ENCODE measurements at regions not wholly inside any gene's neighbourhood (a gene's known extent, or its start where the extent isn't known, plus 50 kb on each side); places are given as distances from the start of the nearest gene placed in this dataset.

DNA sequence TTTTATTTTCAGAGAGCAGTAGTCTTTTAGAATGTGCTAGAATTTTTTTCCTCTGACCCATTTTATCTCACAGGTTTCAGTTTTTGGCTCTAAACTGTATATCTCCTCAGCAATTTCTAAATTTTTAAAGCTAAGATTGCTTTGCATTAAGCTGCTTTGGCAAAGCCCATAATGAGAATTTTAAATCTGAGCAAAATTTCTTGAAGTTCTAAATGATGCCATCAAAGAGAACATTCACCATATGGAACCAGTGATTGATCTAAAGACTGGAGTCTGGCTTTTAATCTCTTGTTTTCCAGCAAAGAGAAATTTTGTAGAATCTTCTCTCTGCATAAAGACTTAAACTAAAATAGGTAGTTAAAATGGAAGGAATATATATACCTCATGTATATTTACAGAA, 313.6 kb downstream of the TBC1D32 start:
- TF ChIP-seq, protein P1, sequence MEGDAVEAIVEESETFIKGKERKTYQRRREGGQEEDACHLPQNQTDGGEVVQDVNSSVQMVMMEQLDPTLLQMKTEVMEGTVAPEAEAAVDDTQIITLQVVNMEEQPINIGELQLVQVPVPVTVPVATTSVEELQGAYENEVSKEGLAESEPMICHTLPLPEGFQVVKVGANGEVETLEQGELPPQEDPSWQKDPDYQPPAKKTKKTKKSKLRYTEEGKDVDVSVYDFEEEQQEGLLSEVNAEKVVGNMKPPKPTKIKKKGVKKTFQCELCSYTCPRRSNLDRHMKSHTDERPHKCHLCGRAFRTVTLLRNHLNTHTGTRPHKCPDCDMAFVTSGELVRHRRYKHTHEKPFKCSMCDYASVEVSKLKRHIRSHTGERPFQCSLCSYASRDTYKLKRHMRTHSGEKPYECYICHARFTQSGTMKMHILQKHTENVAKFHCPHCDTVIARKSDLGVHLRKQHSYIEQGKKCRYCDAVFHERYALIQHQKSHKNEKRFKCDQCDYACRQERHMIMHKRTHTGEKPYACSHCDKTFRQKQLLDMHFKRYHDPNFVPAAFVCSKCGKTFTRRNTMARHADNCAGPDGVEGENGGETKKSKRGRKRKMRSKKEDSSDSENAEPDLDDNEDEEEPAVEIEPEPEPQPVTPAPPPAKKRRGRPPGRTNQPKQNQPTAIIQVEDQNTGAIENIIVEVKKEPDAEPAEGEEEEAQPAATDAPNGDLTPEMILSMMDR (conservative IDR thresholded peaks at IDR 0.05): no peak
- no peak for TF ChIP-seq ZFX (IDR thresholded peaks at IDR 0.05)
- H3K27ac ChIP-seq: no peak overlapping the region

DNA sequence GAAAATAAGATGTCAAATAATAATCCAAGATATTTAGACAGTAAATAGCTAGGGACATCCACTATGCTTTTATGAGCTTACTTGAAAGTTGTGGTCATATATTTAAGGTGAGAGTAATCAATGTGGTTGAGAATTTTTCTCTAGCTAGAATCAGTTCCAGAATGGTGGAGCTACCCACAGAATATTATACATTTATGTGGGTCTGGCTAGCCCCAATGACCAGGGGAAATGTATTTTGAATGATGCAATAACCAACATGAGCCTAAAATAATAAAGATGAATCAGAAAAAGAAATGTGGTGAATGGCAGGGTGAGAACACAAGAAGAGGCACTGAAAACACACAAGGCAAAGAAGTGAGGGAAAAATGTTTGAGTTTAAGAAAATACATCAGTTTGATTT, 325.7 kb downstream of the TBC1D32 start:
- no peak for TF ChIP-seq ZFX (IDR thresholded peaks at IDR 0.05)
- TF ChIP-seq, protein P1 (conservative IDR thresholded peaks at IDR 0.05): no peak

DNA sequence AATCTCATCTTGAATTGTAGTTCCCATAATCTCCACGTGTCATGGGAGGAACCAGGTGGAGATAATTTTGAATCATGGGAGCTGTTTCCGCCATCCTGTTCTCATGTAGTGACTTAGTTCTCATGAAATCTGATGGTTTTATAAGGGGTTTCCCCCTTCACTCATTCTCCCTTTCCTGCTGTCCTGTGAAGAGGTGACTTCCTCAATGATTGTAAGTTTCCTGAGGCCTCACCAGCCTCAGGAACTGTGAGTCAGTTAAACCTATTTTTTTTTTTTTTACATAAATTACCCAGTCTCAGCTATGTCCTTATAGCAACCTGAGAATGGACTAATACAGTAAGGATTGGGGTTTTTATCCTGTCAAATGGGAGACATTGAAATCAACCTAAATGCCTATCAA, 328.3 kb downstream of the TBC1D32 start:
- H3K27ac ChIP-seq: no peak overlapping the region

More for the DNA sequence above, 325.7 kb downstream of the TBC1D32 start:
- H3K27ac ChIP-seq: no peak overlapping the region

DNA sequence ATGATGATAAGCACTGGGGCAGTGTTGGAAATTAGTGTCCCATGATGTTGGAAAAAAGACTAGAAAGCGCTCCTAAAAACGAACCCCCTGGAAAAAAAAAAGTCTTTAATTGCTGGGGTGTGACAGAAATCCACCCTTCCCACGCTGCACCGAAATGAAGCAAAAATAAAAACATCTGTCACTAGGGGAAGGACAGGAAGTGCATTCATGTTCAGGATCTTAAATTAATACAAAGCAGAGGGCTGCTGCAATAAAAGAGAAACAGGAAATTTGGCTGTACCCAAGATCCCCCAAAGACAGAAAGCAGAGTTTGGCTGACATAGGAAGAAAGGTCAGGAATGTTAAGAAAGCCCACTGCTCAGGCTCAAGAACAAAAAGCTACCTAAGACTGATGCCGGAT, 333.9 kb downstream of the TBC1D32 start:
- no peak for TF ChIP-seq ZFX (IDR thresholded peaks at IDR 0.05)
- TF ChIP-seq, protein P1 (conservative IDR thresholded peaks at IDR 0.05): no peak
- no peak overlapping the region for H3K27ac ChIP-seq

More for the DNA sequence above, 328.3 kb downstream of the TBC1D32 start:
- no peak for TF ChIP-seq ZFX (IDR thresholded peaks at IDR 0.05)

DNA sequence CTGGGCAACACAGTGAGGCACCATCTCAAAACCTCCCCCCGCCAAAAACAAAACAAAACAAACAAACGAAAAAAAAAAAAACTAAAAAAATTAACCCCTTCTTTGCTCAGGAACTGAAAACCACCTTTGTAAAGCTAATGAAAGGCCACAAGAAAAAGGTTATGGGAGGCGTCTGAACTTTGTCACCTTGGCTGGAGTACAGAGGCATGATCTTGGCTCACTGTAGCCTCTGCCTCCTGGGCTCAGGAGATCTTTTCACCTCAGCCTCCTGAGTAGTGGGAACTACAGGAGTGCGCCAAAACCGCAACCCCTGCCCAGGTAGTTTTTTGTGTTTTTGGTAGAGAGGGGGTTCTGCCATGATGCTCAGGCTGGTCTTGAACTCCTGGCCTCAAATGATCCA, 337.9 kb downstream of the TBC1D32 start:
- H3K27ac ChIP-seq: no peak overlapping the region
- TF ChIP-seq ZFX (IDR thresholded peaks at IDR 0.05): no peak
- TF ChIP-seq, protein P1 (conservative IDR thresholded peaks at IDR 0.05): no peak

DNA sequence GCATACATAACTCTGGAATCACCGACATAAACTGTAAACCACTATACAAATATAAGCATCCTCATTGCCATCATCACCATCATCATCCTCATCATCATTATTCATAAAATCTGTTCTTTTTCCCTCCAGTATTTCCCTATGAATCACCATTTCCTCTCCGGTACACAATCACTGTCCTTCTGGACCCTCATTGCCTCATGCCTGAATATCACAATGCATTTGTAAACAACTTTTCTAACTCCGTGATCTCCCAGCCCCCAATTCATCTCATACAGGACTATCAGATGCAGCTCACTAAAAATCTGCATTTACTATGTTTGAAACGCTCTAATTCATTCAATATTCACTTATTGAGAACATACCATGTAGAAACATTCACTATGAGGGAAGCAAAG, 339.7 kb downstream of the TBC1D32 start:
- TF ChIP-seq ZFX (IDR thresholded peaks at IDR 0.05): no peak
- no peak overlapping the region for H3K27ac ChIP-seq

DNA sequence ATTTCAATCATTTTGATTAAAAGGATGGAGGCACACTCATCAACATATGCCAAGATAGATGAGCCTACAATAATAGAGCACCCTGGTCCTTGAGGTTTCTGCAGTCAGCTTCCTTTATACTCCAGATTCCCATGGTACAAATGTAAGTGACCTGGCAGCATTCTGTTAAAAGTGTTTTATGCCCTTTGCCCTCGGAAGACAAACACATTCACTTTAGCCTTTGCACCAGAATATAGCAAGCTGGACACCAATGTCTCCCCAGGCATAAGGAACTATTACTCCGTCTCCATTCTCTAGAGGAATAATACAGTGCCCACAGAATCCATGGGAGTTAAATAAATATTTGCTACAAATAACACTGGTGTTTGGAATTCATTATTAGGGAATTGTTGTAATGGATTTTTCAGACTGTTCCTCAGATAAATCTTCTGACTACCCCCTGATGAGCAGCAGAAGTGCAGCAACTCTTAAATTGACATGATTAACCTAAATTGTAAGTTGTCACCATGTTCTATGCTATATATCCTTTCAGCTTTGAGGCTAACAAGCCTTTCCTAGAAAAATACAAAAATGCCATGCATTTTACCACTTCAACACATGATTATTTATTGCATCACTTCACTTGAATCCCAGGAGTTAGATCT, 340.2 kb downstream of the TBC1D32 start:
- no peak overlapping the region for H3K27ac ChIP-seq
- TF ChIP-seq, protein P1 (conservative IDR thresholded peaks at IDR 0.05): no peak
- no peak for TF ChIP-seq ZFX (IDR thresholded peaks at IDR 0.05)

DNA sequence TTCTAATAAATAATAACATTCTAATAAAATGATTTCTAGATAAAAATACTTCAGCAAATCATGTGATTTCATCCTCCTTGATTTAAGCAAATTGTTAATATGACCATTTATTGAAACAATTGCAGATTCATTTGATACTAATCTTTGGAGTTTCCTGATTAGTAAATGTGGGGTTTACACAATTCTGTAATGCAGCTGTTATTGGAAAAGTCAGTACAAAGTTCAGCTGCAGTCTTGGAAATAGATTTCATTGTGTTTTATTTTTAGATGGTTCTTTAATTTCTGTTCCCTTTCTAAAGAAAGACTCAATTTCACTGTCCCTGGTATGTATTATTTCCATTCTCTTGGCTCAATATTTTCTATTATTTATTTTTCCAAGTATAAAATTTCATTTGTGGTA, 342.0 kb downstream of the TBC1D32 start:
- H3K27ac ChIP-seq: no peak overlapping the region
- no peak for TF ChIP-seq ZFX (IDR thresholded peaks at IDR 0.05)
- TF ChIP-seq, protein P1 (conservative IDR thresholded peaks at IDR 0.05): no peak

Data from C4-2B (cell line).